Amniotic stem cell (primary cell): ENCODE measurements at regions not wholly inside any gene's neighbourhood (a gene's known extent, or its start where the extent isn't known, plus 50 kb on each side); places are given as distances from the start of the nearest gene placed in this dataset.
A peak's percentile ranks its signal among the peaks of the same experiment; 100 is the strongest.
"Not testable (repeated sequence)": the region's sequence is repeated elsewhere in the genome, so short reads cannot be mapped to it uniquely, and the experiment has no call there.

Source experiments
- DNase-seq: peaks from one replicate; lab custom pipeline; 2025; lab: John Stamatoyannopoulos, UW

GRCh38 chr6:74953708-74954107 lies 252.1 kb downstream of the COL12A1 start:
- DNase-seq, result no peak

GRCh38 chr6:74946961-74947360 lies 258.9 kb downstream of the COL12A1 start:
- DNase-seq, result peak; percentile 11

DNA sequence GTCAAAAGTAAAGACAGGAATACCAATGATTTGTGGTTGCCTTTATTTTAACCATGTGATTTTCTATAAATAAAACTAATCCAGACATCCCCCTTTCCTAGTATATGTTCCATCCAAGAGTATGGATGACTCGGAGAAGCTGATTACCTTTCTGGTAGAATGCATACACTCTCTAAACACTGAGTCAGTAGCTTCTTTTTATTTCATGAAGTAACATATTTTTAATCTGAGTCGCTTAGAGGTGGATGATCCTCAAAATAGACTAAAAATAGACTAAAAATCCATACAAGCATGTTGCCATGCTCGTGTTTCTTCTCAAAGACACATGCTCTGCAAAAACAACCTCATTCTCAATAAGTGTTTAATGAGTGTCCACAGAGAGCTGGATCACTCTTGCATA lies 263.7 kb downstream of the COL12A1 start:
- no peak for DNase-seq

- no peak for DNase-seq
These were observed 264.4 kb downstream of the COL12A1 start for GRCh38 chr6:74941424-74941823.

GRCh38 chr6:74939721-74940620 lies 265.9 kb downstream of the COL12A1 start:
- no peak for DNase-seq

DNA sequence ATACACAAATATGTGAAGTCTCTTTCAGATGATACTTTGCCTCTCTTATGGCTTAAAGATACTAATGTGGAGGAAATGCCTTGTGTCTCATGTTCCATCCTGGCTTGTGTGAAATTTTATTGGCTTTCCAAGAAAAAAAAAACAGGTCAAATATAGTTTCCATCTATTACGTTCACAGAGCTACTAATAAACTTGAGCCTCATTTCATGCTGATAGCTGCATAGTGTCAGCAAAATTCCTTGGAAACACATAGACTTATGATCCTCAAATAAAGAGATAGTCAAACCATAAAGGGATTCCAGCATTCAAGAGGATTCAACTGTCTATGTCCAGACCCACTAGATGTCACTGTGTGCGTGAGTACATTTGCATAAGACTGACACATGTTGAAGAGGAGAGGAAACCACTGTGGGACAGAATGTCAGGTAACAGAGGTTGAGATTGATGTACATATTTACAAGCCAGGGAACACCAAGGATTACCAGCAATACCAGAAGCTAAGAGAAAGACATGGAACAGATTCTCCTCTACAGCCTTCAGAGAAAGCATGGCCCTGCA lies 266.6 kb downstream of the COL12A1 start:
- DNase-seq, result no peak

DNA sequence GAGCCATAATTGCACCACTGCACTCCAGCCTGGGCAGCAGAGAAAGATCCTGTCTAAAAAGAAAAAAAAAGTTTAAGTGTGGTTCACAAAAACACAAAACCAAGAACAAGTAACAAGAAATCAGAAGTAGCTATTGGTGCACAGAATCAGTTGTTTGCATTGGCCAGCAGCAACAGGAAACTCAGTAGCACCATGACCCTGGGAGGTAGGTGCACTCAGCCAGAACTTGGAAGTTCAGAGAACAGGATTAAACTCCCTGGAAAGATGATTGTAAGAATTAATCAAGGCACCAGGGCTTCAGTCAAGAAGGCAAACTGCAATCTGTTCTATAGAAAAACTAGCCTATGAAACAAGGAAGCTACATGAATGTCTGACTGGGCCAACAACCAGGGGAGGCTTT lies 267.9 kb downstream of the COL12A1 start:
- DNase-seq, result no peak

- no peak for DNase-seq
These were observed 269.0 kb downstream of the COL12A1 start for GRCh38 chr6:74936886-74937285.

GRCh38 chr6:74932232-74932888 lies 273.5 kb downstream of the COL12A1 start:
- no peak for DNase-seq

- no peak for DNase-seq
These were observed 274.3 kb downstream of the COL12A1 start for GRCh38 chr6:74931558-74931957.

- no peak for DNase-seq
These were observed 277.6 kb downstream of the COL12A1 start for GRCh38 chr6:74928203-74928602.

- DNase-seq, result no peak
These were observed 278.6 kb downstream of the COL12A1 start for GRCh38 chr6:74927299-74927698.

GRCh38 chr6:74925683-74926082 lies 280.2 kb downstream of the COL12A1 start:
- no peak for DNase-seq

GRCh38 chr6:74914888-74915287 lies 291.0 kb downstream of the COL12A1 start:
- no peak for DNase-seq

DNA sequence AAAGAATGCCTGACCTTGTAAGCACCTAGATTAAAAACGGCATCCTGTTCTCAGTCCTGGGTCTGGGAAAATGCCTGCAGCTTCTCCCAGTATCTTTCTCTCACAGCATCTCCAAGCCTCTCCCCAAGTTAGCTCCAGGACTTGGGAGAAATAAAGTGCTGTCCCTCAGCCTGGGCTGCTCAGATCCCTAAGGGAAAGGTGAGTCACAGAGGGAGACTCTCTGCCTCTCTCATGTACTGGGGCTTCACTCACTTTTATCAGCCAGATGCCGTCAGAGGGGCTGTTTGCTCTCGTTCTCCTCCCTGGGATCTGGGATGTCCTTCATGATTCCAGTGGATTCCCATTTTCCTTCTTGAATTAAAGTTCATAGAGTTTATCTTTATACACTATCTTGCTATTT lies 293.6 kb downstream of the COL12A1 start:
- DNase-seq, result no peak

GRCh38 chr6:74902846-74903245 lies 303.0 kb downstream of the COL12A1 start:
- DNase-seq, result no peak

DNA sequence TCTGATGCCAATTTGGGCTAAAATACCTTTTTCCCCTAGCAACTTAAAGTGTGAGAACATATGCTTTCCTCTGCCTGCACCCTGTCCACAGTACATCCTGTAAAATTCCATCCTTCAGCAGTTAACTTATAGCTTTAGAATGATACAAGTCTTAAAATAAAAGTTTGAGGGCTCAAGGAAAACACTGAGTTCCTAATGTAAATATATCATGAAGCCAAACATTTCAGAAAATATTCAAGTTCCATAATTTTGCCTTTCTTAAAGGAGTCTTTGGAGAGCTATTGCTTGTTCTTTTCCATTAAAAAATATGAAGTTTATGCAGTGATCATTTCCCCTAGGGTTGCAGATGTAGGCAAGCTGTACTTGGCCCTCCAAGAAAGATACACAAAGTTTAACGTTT lies 303.8 kb downstream of the COL12A1 start:
- no peak for DNase-seq

- DNase-seq, result no peak
These were observed 304.3 kb downstream of the COL12A1 start for GRCh38 chr6:74901576-74901975.

DNA sequence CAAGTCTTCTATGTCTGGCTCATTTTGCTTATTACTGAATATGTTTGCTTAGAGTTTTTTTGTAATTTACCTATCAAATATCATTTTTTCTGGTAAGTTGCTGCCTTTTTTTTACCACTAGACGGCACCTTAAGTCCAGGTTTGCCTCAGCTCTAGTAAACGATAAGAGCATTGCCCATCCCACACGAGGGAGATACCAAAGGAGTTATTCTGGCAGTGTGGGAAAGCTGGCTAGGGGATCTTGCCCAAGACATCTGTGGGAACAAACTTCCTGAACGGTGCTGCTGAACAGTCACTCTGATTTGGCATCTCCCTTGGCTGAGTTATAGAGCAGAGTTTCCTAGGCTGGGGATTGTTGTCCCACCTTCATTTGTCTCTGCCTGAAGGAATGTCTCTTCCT lies 306.4 kb downstream of the COL12A1 start:
- DNase-seq, result no peak

DNA sequence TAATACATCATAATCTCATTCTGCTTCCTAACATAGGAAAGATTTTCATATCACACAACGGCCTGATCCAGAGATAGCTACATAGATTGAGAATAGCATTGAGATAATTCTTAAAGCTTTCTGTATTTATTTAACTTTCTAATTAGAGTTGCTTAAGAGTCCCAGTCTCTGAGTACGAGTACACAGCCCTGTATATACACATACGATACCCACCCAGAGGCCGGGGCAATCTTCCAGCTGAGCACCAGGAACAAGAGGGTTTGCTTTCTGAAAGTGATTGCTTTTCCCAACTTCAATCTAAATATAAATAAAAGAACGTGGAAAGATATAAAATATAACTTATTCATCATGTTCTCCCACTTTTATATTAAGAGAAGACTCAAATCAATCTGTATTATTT lies 313.8 kb downstream of the COL12A1 start:
- DNase-seq, result no peak

GRCh38 chr6:74891349-74891831 lies 314.5 kb downstream of the COL12A1 start:
- DNase-seq, result no peak

DNA sequence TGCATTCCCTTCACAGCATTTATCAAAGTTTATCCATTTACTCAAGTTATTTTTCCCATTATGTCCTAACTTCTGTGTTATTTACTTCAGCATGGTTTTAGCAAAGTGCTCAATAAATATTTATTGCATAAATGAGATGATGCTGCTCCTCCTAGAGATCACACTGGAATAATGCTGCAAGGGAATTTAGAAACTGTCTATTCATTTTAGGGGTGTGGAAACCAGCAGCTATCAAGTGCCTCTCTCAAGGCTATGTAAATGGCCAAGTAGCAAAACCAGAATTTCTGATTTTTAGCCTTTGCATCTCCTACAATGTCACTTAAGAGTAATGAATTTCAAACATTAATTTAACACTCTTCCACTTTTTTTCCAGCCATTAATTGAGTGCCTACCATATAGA lies 316.2 kb downstream of the COL12A1 start:
- DNase-seq, result no peak

DNA sequence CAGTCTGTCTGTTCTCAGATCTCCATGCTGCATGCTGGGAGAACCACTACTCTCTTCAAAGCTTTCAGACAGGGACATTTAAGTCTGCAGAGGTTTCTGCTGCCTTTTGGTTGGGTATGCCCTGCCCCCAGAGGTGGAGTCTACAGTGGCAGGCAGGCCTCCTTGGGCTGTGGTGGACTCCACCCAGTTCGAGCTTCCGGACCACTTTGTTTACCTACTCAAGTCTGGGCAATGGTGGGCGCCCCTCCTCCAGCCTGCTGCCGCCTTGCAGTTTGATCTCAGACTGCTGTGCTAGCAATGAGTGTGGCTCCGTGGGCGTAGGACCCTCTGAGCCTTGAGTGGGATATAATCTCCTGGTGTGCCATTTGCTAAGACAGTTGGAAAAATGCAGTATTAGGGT lies 317.1 kb downstream of the COL12A1 start:
- DNase-seq, result not testable (repeated sequence)
